A172 (cell line): ENCODE measurements at regions not wholly inside any gene's neighbourhood (a gene's known extent, or its start where the extent isn't known, plus 50 kb on each side); places are given as distances from the start of the nearest gene placed in this dataset.

Experiments
- DNase-seq: peaks from one replicate; pipeline ENCODE4 v3.0.0-alpha.2; 2015; ENCODE audit warnings: low spot score

- DNase-seq = no peak
These were observed 133.7 kb upstream of the ASTN2 start for GRCh38 chr9:117548556-117548955.

- no peak for DNase-seq
These were observed 133.0 kb upstream of the ASTN2 start for GRCh38 chr9:117547904-117548303.

- DNase-seq = peak; percentile 13
These were observed 132.2 kb upstream of the ASTN2 start for GRCh38 chr9:117546894-117547678.

DNA sequence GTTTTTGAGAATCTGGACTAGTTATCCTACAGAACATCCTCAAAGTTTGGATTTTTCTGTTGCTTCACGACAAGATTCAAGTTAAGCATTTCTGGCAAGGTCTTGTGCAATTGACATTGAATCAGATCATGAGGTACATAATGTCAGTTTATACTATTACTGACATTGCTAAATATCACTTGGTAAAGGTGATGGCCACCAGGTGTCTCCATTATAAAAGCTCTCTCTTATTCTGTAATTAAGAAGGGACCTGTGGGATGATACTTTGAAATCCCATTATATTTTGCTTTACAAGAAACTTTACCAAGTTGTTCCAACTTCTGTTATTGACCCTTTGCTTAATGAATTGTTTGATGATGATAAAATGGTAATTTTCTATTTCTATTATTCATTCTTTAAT is 131.0 kb upstream of the ASTN2 start:
- DNase-seq = no peak

GRCh38 chr9:117543089-117543488 is 128.2 kb upstream of the ASTN2 start:
- no peak for DNase-seq

- DNase-seq = no peak
These were observed 127.2 kb upstream of the ASTN2 start for GRCh38 chr9:117542021-117542420.

- no peak for DNase-seq
These were observed 126.3 kb upstream of the ASTN2 start for GRCh38 chr9:117541181-117541580.

DNA sequence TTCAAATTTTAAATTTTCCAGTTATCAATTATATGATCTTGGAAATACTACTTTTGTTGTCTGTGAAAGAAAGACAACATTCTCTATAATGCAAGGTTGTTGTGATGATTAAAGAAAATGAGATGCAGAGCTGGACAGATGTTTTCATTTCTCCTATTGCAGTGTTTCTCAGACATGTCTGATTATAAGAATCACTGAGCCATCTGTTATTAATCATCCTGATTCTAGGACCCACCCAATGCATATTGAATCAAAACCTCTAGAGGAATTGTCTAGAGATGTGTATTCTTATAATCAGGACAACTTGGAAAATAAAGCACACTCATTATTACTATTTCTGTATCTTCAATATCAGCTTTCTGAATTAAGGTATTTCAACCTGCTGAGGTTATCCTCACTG is 121.1 kb upstream of the ASTN2 start:
- no peak for DNase-seq

GRCh38 chr9:117535434-117535833 is 120.6 kb upstream of the ASTN2 start:
- DNase-seq = no peak

DNA sequence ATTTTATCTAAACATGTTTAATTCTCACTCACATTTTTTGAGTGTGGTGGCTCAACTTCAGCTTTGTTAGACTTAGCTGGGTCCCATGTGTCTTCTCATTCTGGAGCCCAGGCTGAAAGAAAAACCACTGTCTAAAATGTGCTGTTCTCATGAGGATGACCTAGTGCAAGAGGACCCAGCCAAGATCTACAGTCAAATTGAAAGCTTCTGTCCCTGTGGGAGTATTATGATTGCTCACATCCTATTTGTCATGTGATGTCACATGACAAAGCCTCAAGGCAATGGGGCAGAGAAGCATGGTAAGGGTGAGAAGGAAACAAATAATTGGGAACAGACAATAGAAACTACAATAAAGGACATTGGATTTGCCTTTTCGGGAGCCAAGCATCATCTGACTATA is 113.4 kb upstream of the ASTN2 start:
- DNase-seq = no peak

- no peak for DNase-seq
These were observed 111.8 kb upstream of the ASTN2 start for GRCh38 chr9:117526674-117527073.

- DNase-seq = no peak
These were observed 108.8 kb upstream of the ASTN2 start for GRCh38 chr9:117523531-117524153.

DNA sequence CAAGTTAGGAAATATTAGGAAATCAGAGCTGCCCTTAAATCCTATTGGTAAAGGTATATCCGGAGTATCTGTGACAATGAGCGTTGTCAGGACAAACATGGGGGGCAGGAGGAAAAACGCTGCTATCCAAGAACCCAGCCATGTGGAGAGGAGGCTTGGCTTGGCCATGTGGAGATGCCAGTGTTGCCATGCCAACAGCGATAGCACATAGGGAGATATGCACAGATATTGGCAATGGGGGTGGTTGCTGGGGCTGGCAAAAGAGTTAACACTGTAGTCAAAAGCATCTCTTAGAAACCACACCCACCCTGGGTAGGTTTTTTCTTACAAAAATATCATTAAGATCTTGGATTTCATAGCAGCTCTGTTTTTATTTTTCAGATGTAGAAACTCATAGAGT is 106.4 kb upstream of the ASTN2 start:
- no peak for DNase-seq

- DNase-seq = no peak
These were observed 102.1 kb upstream of the ASTN2 start for GRCh38 chr9:117516676-117517632.

- DNase-seq = no peak
These were observed 97.1 kb upstream of the ASTN2 start for GRCh38 chr9:117511852-117512481.

DNA sequence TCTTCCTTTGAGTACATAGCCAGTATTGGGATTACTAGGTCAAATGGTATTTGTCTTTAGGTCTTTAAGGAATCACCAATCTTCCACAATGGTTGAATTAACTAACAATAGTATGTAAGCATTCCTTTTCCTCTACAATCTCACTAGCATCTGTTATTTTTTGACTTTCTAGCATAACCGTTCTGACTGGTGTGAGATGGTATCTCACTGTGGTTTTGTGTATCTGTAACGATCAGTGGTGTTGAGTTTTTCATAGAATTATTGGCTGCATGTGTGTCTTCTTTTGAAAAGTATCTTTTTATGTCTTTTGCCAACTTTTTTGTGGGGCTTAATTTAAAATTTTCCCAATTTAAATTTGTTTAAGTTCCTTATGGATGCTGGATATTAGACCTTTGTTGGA is 81.5 kb upstream of the ASTN2 start:
- no peak for DNase-seq

- DNase-seq = peak; percentile 12
These were observed 79.7 kb upstream of the ASTN2 start for GRCh38 chr9:117494401-117495090.

DNA sequence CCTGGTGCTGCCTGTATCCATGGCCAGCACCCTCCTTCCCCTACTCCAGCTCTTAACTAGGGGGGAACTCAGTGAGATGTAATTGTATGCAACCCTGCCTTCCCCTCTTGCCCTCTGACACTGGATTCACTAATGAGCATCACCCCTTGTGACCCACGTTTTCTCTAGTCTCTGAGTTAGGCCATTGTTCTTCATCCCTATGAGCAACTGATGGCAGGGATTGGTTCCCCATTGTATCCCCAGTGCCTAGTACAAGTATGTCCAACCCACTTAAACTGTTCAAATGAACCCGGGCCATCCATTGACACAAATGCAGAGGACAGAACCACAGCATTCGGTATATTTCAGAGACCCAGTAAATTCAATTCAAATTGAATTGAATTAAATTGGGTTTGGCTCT is 77.6 kb upstream of the ASTN2 start:
- DNase-seq = no peak

- no peak for DNase-seq
These were observed 76.6 kb upstream of the ASTN2 start for GRCh38 chr9:117491491-117491890.

DNA sequence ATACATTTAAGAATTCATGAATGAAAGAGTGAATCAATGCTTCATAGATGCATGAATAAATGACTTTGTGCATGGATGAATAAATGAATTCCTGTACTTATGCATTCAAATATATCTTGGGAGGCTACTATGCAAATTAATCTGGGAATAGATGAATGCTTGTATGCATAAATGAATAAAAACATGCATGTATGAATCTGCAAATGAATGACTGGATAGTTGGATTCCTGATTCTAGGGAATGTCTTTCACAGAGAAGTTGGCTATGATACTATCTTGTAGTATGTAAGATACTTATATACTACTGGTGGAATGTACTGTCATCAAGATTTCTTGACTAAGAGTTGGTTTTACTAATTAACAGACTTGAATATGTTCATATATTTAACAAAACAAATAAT is 75.3 kb upstream of the ASTN2 start:
- DNase-seq = no peak

DNA sequence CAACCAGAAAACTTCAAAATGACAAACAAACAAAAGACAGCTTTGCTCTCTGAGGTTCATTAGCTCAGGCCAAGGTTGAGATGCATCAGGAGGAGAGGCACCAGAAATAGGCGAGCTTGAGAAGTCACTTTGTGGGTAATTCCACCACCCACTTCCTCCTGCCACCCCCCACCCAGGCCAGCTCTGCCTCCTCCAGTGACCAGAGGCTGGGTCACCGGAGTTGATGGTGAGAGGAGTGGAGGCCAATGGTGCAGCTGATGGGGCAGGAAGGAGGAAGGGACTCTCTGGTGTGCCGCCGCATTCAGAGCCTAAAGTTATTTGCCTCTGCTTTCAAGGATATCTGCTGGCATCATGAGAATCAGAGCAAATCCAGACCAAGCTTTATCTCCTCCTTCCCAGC is 73.8 kb upstream of the ASTN2 start:
- no peak for DNase-seq
